IPS-11a (cell line): ENCODE measurements at regions not wholly inside any gene's neighbourhood (a gene's known extent, or its start where the extent isn't known, plus 50 kb on each side); places are given as distances from the start of the nearest gene placed in this dataset.

ENCODE experiments used
- H3K4me3 ChIP-seq: one replicate; pipeline ENCODE4 v1.5.1; 2013; ENCODE audit warnings: low read depth, low read length, control low read depth

- no peak overlapping the region for H3K4me3 ChIP-seq
These were observed 718.8 kb upstream of the SGCG start for GRCh38 chr13:22461854-22462490.

DNA sequence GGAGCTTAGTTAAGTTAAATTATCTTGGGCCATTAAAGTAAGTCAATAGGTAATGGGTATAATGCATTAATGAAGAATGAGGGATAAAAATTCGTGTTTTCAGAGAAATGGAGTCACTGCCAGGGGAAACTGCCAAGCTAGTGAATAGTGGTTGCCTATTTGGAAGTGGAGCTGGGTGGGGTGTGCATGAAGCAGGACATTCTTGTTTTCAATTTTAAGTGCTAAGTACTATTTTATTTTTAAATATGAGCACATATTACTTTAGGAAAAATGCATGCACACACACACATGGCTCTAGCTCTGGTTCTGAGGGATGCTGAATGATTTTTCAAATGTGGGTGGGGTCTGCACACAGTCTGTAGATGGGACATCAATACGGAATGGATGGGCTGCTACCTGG lies 717.7 kb upstream of the SGCG start:
- H3K4me3 ChIP-seq: no peak overlapping the region

DNA sequence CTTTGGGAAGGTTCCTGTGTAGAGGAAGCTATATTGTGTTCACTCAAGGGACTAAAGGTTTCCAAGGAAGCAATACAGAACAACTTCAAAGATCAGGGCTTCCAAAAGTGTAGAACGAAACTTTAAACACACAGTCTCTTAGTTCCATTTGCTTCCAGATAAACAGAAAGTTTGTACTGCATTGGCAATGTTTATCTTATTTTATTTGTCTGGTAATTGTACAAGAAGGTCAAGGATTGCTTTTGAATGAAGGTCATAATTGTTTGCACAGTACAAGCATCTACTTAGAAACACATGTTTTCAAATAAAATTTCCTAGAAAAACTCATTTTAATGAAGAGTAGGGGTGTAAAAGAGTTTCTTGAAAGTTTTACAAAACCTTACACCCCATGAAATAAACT lies 712.7 kb upstream of the SGCG start:
- no peak overlapping the region for H3K4me3 ChIP-seq

GRCh38 chr13:22468824-22469223 lies 712.0 kb upstream of the SGCG start:
- no peak overlapping the region for H3K4me3 ChIP-seq

DNA sequence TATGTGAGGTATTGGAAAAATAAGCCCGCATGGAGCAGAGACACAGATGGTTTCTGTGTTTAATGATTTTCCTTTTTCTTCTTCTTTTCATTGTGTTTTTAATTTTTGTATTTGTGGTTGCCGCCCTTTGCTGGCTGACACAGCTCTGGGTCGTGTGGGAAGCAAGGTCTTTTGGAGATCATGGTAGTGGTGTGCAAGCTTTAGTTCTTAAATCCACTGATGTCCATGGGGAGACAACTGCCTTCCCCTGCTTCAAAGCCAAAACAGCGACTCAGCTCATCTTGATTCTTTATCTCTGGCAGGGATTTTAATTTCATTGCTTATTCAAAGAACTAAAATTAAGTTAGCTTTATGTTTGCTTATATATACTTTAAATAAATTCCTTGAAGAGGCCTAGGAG lies 711.3 kb upstream of the SGCG start:
- H3K4me3 ChIP-seq: no peak overlapping the region

- H3K4me3 ChIP-seq: no peak overlapping the region
These were observed 710.7 kb upstream of the SGCG start for GRCh38 chr13:22470075-22470474.

DNA sequence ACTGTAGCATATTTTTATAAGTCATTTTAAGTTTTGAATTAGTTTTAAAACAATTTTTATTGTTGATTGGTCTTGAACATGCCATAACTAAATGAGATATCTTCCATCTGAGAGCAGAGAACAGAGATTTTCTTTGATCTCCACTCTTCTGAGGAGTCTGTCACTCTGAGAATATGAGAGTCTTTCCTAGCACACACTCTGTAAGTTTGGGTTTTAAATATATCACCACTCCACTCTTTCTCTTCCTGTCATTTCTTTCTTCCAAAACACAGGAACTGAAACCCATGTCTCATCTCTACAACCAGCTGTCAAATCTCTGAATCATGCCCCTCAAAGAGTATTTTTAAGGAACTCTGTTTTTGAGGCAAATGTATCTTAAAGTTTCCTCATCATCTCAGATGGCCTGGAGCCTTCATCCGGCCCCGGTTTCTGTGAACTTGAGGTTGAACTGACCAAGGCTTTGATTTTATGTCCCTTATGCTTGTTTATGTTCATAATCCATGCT lies 698.2 kb upstream of the SGCG start:
- no peak overlapping the region for H3K4me3 ChIP-seq

DNA sequence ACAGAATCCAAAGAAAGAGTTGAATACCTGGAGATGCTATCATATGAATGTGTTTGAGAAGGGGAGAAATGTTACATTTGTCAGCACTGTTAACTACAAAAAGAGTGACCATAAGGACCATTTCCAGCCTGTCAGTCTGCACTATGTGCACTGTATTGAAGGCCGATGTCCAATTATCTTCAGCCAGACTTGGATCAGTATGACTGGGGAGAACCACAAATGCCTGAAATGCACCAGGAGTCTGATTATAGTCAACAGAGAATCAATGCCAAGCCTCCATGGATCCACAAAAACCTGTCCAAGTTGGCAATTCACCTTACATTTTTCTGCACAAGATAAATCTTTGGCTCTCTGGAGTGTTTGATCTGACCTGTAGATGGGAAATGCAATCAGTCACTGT lies 697.5 kb upstream of the SGCG start:
- no peak overlapping the region for H3K4me3 ChIP-seq

- H3K4me3 ChIP-seq: no peak overlapping the region
These were observed 694.3 kb upstream of the SGCG start for GRCh38 chr13:22486490-22486889.

- H3K4me3 ChIP-seq: no peak overlapping the region
These were observed 692.8 kb upstream of the SGCG start for GRCh38 chr13:22487932-22488331.

- no peak overlapping the region for H3K4me3 ChIP-seq
These were observed 691.0 kb upstream of the SGCG start for GRCh38 chr13:22489771-22490170.

GRCh38 chr13:22495819-22496218 lies 685.0 kb upstream of the SGCG start:
- no peak overlapping the region for H3K4me3 ChIP-seq

DNA sequence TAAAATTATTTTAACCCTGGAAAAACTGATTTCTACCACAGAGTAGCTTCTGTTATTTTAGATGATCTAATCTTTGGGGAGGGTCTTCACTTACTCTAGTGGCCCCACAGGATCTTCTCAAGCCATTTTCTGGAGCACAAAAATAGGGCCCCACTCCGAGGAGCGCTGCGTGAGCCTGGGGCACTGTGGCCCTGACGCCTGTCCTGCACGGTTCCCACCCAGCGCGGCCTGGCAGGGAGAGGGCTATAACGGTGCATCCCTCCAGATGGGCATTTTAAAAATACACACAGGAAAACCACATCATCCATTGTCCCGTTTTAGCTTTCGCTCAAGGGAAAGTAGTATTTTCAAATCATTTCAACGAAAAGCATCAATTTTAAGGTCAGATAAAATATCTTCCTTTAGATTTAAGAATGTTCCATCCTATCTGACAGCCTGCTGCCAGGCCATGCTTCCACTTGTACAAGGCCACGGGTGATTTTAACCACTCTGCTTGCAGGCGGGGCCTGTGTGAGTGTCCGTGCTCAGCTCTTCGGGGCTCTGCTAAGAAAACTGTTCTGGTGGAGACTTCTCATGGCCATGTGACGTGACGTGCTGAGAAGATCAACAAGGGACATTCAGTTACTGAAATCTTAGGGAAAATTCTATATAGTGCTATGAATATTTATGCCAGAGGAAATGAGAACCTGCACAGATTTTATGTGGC lies 683.8 kb upstream of the SGCG start:
- no peak overlapping the region for H3K4me3 ChIP-seq

DNA sequence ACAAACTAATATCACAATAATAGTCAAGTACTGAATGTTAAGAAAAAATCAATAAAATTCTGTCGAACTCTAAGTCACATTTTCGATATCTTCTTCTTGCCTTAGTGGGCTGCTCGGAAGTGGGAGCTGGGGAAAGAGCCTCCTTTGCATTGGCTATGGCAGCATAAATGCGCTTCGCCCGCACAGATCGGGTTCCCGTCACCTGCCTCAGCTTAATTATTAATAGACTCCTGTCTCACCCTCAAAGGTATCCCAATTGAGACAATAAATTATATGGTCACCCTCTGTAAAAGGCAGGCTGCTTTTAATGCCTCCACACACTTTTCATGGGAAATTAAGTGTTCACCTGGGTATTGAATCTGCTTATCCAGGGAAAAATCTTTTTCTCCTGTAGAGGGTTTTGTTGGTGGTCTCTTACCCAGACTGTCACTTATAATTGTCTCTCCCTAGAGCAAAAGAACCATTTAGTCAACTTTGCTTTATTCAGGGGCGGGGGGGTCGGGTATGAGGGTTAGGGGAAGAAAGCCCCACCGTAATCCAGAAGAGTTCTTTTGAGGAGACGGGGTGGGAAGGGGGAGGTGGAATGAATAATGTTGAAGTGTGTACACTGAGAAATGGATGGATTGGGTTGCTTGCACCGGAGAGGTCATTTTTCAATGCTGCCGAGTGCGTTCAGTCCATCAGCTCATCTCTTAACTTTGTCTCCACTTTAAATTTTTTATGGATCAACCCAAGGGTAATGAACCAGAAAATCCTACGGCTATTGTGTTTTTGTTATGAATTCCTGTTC lies 682.6 kb upstream of the SGCG start:
- no peak overlapping the region for H3K4me3 ChIP-seq

GRCh38 chr13:22499919-22500318 lies 680.9 kb upstream of the SGCG start:
- no peak overlapping the region for H3K4me3 ChIP-seq

GRCh38 chr13:22505489-22505888 lies 675.3 kb upstream of the SGCG start:
- no peak overlapping the region for H3K4me3 ChIP-seq

DNA sequence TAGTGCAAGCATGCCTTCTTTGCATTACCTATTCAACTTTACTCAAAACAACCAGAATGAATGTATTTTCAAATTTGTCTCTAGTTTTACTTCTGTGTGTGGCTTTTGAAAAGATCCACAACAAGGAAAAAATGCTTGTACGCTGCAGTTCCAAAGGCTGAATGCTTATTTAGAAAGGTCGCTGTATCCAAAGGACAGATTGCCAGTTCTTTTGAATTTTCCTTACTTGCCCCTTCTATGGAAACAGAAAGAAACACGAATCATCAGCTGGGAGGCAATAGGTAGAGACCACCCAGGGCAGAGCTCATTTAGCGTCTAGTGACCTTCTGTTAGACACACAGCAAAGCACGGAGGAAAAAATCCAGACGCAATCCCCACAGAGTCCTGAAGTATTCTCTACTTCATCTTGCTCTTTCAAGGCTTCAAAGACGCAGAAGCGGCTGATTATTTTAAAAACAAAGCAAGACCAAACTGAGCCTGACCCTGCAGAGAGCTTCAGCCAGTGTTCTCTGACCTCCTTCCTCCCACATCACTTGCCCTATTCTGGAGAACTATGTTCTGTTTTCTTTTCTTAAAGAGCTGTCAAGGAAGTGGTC lies 674.6 kb upstream of the SGCG start:
- no peak overlapping the region for H3K4me3 ChIP-seq

DNA sequence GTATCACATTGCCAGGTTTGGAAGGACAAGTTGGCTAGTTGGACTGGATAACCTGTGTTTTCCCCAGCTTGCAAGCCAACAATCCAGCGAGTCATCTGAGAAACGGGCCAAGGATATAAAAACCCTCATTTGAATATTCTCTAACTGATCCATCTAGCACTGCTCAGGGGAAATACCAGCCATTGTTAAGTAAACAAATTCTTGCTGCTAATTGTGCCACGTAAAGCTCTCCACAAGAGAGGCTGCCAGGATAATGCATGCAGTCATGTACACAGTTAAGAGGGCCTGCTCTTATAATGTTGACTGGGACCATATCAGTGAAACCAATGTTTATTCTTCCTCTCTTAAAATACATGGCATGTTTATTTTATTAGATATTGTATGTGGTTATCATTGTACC lies 663.2 kb upstream of the SGCG start:
- H3K4me3 ChIP-seq: no peak overlapping the region

DNA sequence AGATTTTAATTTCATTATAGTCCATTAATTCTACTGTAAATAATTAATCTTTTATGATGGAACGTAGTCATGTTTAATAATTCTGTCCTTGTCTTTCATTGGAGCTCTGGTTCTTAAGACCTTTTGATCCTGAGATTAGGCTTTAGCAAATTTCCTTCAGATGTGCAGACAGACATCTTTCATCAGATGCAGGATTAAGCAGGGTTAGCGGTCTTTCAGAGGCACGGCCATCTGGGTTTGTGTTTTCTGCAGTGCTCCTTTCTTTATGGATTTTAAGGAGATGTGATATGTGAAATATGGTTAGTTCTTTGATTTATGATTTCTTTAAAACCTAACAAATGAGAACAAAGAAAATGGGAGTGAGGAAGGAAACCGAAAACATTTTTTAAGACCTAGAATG lies 643.9 kb upstream of the SGCG start:
- H3K4me3 ChIP-seq: no peak overlapping the region

GRCh38 chr13:22538400-22538799 lies 642.4 kb upstream of the SGCG start:
- no peak overlapping the region for H3K4me3 ChIP-seq

- H3K4me3 ChIP-seq: no peak overlapping the region
These were observed 631.7 kb upstream of the SGCG start for GRCh38 chr13:22549126-22549525.

GRCh38 chr13:22561581-22561980 lies 619.2 kb upstream of the SGCG start:
- no peak overlapping the region for H3K4me3 ChIP-seq
